ENCODE measurements at regions not wholly inside any gene's neighbourhood (a gene's known extent, or its start where the extent isn't known, plus 50 kb on each side); places are given as distances from the start of the nearest gene placed in this dataset.

DNA sequence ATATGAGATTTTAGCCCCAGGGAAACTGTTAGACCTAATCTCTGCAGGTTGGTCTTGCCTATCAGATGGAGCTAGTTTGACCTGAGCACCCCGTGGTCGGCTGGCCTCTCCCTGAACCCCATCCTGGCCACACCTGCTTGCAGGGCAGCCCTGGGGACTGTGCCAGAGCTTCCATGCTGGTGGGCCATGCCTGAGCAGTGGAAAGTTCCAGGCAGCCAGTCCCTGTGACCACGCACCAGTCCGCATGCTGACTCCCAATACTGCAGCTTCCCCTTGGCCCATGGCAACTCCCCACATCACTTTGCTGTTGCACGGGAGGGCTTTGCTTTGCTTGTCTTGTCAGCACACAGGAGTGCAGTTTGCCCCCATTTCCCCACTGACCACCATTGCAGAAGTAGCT lies 427.8 kb upstream of the SEMA3D start:
- 93% methylated on average over 5 of the region's 5 CpGs; no CpG with 5 or more reads in 1 of the 2 experiments for WGBS, 2 experiments (ENCODE audit: insufficient coverage in 1 of 2, insufficient read length in 1 of 2)
- Mint-ChIP-seq H3K36me3 (ENCODE audit: low read depth) (no peaks in the 10 kb centered on the region), H3K9me3 (peaks cover 7% of the 10 kb centered on the region), H3K27ac (no peak overlapping the region), H3K4me1 (peaks cover 10% of the 10 kb centered on the region), H3K4me3 (no peak overlapping the region), H3K27me3 (ENCODE audit: insufficient read depth) (no peaks in the 10 kb centered on the region)
- H3K27ac ChIP-seq (ENCODE audit: low read depth, low read length): no peak overlapping the region
- H3K4me3 ChIP-seq (ENCODE audit: low read length): no peak overlapping the region
- no peaks in the 10 kb centered on the region for H3K27me3 ChIP-seq (ENCODE audit: control insufficient read depth, insufficient read depth, low read length, poor library complexity, severe bottlenecking)
- H3K4me1 ChIP-seq (ENCODE audit: control insufficient read depth, insufficient read depth, low read length): no peaks in the 10 kb centered on the region
- TF ChIP-seq, protein P1, sequence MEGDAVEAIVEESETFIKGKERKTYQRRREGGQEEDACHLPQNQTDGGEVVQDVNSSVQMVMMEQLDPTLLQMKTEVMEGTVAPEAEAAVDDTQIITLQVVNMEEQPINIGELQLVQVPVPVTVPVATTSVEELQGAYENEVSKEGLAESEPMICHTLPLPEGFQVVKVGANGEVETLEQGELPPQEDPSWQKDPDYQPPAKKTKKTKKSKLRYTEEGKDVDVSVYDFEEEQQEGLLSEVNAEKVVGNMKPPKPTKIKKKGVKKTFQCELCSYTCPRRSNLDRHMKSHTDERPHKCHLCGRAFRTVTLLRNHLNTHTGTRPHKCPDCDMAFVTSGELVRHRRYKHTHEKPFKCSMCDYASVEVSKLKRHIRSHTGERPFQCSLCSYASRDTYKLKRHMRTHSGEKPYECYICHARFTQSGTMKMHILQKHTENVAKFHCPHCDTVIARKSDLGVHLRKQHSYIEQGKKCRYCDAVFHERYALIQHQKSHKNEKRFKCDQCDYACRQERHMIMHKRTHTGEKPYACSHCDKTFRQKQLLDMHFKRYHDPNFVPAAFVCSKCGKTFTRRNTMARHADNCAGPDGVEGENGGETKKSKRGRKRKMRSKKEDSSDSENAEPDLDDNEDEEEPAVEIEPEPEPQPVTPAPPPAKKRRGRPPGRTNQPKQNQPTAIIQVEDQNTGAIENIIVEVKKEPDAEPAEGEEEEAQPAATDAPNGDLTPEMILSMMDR (conservative IDR thresholded peaks at IDR 0.05): no peak
- no peaks in the 10 kb centered on the region for H3K36me3 ChIP-seq (ENCODE audit: control insufficient read depth, insufficient read depth, low read length)
- H3K9me3 ChIP-seq (ENCODE audit: control insufficient read depth, low read length): peaks cover 10% of the 10 kb centered on the region
- no peak overlapping the region for H3K9ac ChIP-seq (ENCODE audit: extremely low read depth, low read length, poor library complexity, severe bottlenecking)
- DNase-seq: no peak

DNA sequence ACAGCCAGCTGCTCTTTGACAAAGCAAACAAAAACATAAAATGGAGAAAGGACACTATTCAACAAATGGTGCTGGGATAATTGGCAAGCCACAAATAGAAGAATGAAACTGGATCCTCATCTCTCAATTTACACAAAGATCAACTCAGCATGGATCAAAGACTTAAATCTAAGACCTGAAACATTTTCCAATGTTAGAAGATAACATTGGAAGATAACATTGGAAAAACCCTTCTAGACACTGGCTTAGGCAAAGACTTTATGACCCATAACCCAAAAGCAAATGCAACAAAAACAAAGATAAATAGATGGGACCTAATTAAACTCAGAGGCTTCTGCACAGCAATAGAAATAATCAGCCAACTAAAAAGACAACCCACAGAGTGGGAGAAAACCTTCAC lies 425.7 kb upstream of the SEMA3D start:
- TF ChIP-seq, protein P1 (conservative IDR thresholded peaks at IDR 0.05): no peak
- Mint-ChIP-seq H3K9me3 (peaks cover 7% of the 10 kb centered on the region), H3K36me3 (ENCODE audit: low read depth) (no peaks in the 10 kb centered on the region), H3K4me1 (peaks cover 10% of the 10 kb centered on the region), H3K4me3 (no peak overlapping the region), H3K27me3 (ENCODE audit: insufficient read depth) (no peaks in the 10 kb centered on the region), H3K27ac (no peak overlapping the region)
- no peak for DNase-seq
- H3K27me3 ChIP-seq (ENCODE audit: control insufficient read depth, insufficient read depth, low read length, poor library complexity, severe bottlenecking): no peaks in the 10 kb centered on the region
- no peaks in the 10 kb centered on the region for H3K4me1 ChIP-seq (ENCODE audit: control insufficient read depth, insufficient read depth, low read length)
- H3K4me3 ChIP-seq (ENCODE audit: low read length): no peak overlapping the region
- no peaks in the 10 kb centered on the region for H3K36me3 ChIP-seq (ENCODE audit: control insufficient read depth, insufficient read depth, low read length)
- H3K9me3 ChIP-seq (ENCODE audit: control insufficient read depth, low read length): peaks cover 10% of the 10 kb centered on the region
- no peak overlapping the region for H3K9ac ChIP-seq (ENCODE audit: extremely low read depth, low read length, poor library complexity, severe bottlenecking)
- no peak overlapping the region for H3K27ac ChIP-seq (ENCODE audit: low read depth, low read length)

DNA sequence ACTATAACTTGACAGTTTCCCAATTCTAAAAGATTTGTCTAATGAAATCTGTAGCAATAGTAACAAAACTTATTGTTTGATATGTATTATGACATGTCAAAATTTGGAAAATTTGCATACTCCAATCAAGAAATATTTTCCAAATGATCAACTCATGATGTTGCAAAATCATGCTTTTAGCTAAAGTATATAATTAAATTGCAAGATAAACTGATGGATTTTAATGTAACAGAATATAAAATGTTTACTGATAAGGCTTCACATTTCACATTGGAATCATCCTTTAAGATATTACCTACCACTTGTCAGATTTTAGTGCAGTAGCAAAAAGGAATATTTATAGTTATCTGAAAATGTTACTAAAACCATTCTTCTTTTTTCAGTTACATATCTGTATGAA lies 421.9 kb upstream of the SEMA3D start:
- Mint-ChIP-seq H3K27ac (no peak overlapping the region), H3K4me3 (no peak overlapping the region), H3K27me3 (ENCODE audit: insufficient read depth) (no peaks in the 10 kb centered on the region), H3K36me3 (ENCODE audit: low read depth) (no peaks in the 10 kb centered on the region), H3K4me1 (peaks cover 10% of the 10 kb centered on the region), H3K9me3 (no peaks in the 10 kb centered on the region)
- TF ChIP-seq, protein P1 (conservative IDR thresholded peaks at IDR 0.05): no peak
- no peak for DNase-seq
- Histone ChIP-seq H3K4me1 (ENCODE audit: control insufficient read depth, insufficient read depth, low read length) (no peaks in the 10 kb centered on the region), H3K4me3 (ENCODE audit: low read length) (no peak overlapping the region), H3K36me3 (ENCODE audit: control insufficient read depth, insufficient read depth, low read length) (no peaks in the 10 kb centered on the region), H3K27me3 (ENCODE audit: control insufficient read depth, insufficient read depth, low read length, poor library complexity, severe bottlenecking) (no peaks in the 10 kb centered on the region), H3K9me3 (ENCODE audit: control insufficient read depth, low read length) (no peaks in the 10 kb centered on the region), H3K27ac (ENCODE audit: low read depth, low read length) (no peak overlapping the region), H3K9ac (ENCODE audit: extremely low read depth, low read length, poor library complexity, severe bottlenecking) (no peak overlapping the region)
